Smooth muscle cell (in vitro differentiated cells): ENCODE measurements at regions not wholly inside any gene's neighbourhood (a gene's known extent, or its start where the extent isn't known, plus 50 kb on each side); places are given as distances from the start of the nearest gene placed in this dataset.
"Not testable (repeated sequence)": the region's sequence is repeated elsewhere in the genome, so short reads cannot be mapped to it uniquely, and the experiment has no call there.

ENCODE experiments used
- DNase-seq: peaks from one replicate; lab custom pipeline; 2025; ENCODE audit not compliant: unreplicated experiment; lab: John Stamatoyannopoulos, UW
- H2AFZ ChIP-seq: fragments of 200-600 bp; sonication (generic); 2 replicates; pipeline ENCODE4 v1.6.0; 2016; ENCODE audit warnings: antibody characterized with exemption, low read depth, mild to moderate bottlenecking
- H3F3A ChIP-seq: fragments of 200-600 bp; sonication (generic); 2 replicates; pipeline ENCODE4 v1.6.0; 2017; ENCODE audit warnings: antibody characterized with exemption, low read depth
- H3K27ac ChIP-seq: fragments of 200-600 bp; sonication (generic); 2 replicates; pipeline ENCODE4 v1.5.1; 2016; ENCODE audit warnings: low read depth, mild to moderate bottlenecking
- H3K27me3 ChIP-seq: fragments of 200-600 bp; sonication (generic); 2 replicates; pipeline ENCODE4 v1.6.1; 2016; ENCODE audit warnings: low read depth, mild to moderate bottlenecking
- H3K36me3 ChIP-seq: fragments of 200-600 bp; sonication (generic); 2 replicates; pipeline ENCODE4 v1.5.1; 2016; ENCODE audit warnings: low read depth
- H3K4me1 ChIP-seq: fragments of 200-600 bp; sonication (generic); 2 replicates; pipeline ENCODE4 v1.5.1; 2016; ENCODE audit warnings: low read depth
- H3K4me2 ChIP-seq: fragments of 200-600 bp; sonication (generic); 2 replicates; pipeline ENCODE4 v1.6.0; 2016; ENCODE audit warnings: mild to moderate bottlenecking
- H3K4me3 ChIP-seq: fragments of 200-600 bp; sonication (generic); 2 replicates; pipeline ENCODE4 v1.5.1; 2016; ENCODE audit warnings: mild to moderate bottlenecking
- H3K79me2 ChIP-seq: fragments of 200-600 bp; sonication (generic); 2 replicates; pipeline ENCODE4 v1.6.0; 2016; ENCODE audit warnings: low read depth, mild to moderate bottlenecking
- H3K9ac ChIP-seq: fragments of 200-600 bp; sonication (generic); 2 replicates; pipeline ENCODE4 v1.6.0; 2016; ENCODE audit warnings: low read depth
- H3K9me3 ChIP-seq: fragments of 200-600 bp; sonication (generic); replicated peaks from 2 replicates; pipeline ENCODE4 v1.5.1; 2016; ENCODE audit warnings: low read depth
- H4K20me1 ChIP-seq: fragments of 200-600 bp; sonication (generic); 2 replicates; pipeline ENCODE4 v1.6.0; 2016; ENCODE audit warnings: low read depth
- CTCF ChIP-seq: fragments of 200-600 bp; sonication (generic); IDR thresholded peaks from 2 replicates; pipeline ENCODE4 v1.5.1; 2017; ENCODE audit warnings: borderline replicate concordance, mild to moderate bottlenecking, antibody characterized with exemption; ENCODE audit not compliant: insufficient read depth, poor library complexity, severe bottlenecking
- WGBS: methylation state at CpG from one replicate; pipeline ENCODE4 v1.1.7; 2016; ENCODE audit warnings: low lambda C conversion rate; 5-methylcytosine and 5-hydroxymethylcytosine counted together

DNA sequence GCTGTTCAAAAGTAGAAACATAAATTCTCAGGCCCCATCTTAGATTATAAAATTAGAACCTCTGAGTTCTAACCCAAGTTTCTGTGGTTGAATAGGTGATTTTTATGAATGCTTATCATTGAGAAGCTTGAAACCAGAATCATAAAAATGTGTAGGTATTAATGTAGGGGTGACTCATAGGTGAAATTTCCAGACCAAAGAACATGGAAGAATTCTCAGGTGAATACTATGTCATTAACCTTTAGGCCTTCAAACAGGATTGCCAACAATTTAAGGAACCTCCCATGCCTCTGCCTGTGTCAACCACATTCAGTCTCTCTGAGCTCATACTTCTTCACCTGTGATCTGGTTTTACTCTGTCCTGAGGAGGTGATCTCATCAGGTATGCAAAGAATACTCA lies 177.8 kb downstream of the NPFFR2 start:
- Histone ChIP-seq H3K9ac (peak overlapping the region; percentile 59), H3K27me3 (no peaks in the 10 kb centered on the region), H3K4me1 (no peaks in the 10 kb centered on the region), H3K9me3 (no peaks in the 10 kb centered on the region), H2AFZ (no peak overlapping the region), H3K4me2 (peak overlapping the region; percentile 28), H3F3A (no peaks in the 10 kb centered on the region), H4K20me1 (no peaks in the 10 kb centered on the region), H3K36me3 (no peaks in the 10 kb centered on the region), H3K4me3 (no peak overlapping the region), H3K27ac (peak overlapping the region; percentile 87), H3K79me2 (no peaks in the 10 kb centered on the region)
- DNase-seq, result no peak
- TF ChIP-seq CTCF, result no peak

DNA sequence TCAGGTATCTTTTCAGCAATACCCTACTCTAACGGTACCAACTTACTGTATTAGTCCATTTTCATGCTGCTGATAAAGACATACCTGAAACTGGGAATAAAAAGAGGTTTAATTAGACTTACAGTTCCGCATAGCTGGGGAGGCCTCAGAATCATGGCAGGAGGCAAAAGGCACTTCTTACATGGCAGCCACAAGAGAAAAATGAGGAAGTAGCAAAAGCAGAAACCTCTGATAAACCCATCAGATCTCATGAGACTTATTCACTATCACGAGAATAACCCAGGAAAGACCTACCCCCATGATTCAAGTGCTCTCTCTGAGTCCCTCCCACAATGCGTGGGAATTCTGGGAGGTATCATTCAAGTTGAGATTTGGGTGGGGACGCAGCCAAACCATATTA lies 182.0 kb downstream of the NPFFR2 start:
- WGBS, result 94% methylated on average over 5 of the region's 5 CpGs
- H3K27me3 ChIP-seq, H4K20me1 ChIP-seq, H3F3A ChIP-seq, DNase-seq, H3K79me2 ChIP-seq, H3K9me3 ChIP-seq, H3K36me3 ChIP-seq, H3K27ac ChIP-seq, H3K4me2 ChIP-seq, H3K4me1 ChIP-seq, H3K9ac ChIP-seq, H2AFZ ChIP-seq, H3K4me3 ChIP-seq: not testable (repeated sequence)

DNA sequence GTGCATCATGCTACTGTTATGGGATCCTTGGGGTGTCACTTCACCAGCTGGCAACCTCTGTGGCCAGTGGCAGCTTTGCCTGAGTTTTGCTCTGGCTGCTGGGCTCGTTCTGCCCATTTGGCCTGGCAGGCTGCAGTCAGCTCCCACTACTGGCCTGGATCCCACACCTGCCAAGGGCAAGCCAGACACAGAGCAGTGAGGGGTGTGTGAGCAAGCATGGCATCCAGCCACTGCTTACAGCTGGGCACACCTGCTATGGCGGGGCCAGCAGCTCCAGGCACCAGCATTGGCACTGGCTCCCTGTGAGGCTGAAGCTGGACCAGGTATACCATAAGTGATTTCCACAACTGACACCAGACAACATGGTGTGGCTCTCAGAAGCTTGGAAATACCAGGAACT lies 183.4 kb downstream of the NPFFR2 start:
- 93% methylated on average over 2 of the region's 2 CpGs for WGBS
- TF ChIP-seq CTCF, result no peak
- H3K27me3 ChIP-seq, result no peaks in the 10 kb centered on the region

GRCh38 chr4:72216539-72217277 lies 184.9 kb downstream of the NPFFR2 start:
- TF ChIP-seq CTCF, result no peak
- Histone ChIP-seq H2AFZ (no peak overlapping the region), H3K27ac (no peak overlapping the region), H3K9ac (no peak overlapping the region), H3K4me3 (no peak overlapping the region), H4K20me1 (no peaks in the 10 kb centered on the region), H3F3A (no peaks in the 10 kb centered on the region), H3K27me3 (no peaks in the 10 kb centered on the region), H3K9me3 (no peaks in the 10 kb centered on the region), H3K4me2 (no peak overlapping the region), H3K79me2 (no peaks in the 10 kb centered on the region), H3K36me3 (no peaks in the 10 kb centered on the region), H3K4me1 (no peaks in the 10 kb centered on the region)
- DNase-seq, result no peak
- WGBS, result 94% methylated on average over 6 of the region's 7 CpGs

More for the DNA sequence above, 183.4 kb downstream of the NPFFR2 start:
- H3K79me2 ChIP-seq, result no peaks in the 10 kb centered on the region
- no peaks in the 10 kb centered on the region for H4K20me1 ChIP-seq
- H2AFZ ChIP-seq, result no peak overlapping the region
- H3F3A ChIP-seq, result no peaks in the 10 kb centered on the region
- no peak overlapping the region for H3K4me3 ChIP-seq
- H3K9ac ChIP-seq, result no peak overlapping the region
- no peaks in the 10 kb centered on the region for H3K4me1 ChIP-seq
- H3K9me3 ChIP-seq, result no peaks in the 10 kb centered on the region
- no peak overlapping the region for H3K27ac ChIP-seq
- H3K36me3 ChIP-seq, result no peaks in the 10 kb centered on the region
- H3K4me2 ChIP-seq, result no peak overlapping the region
- DNase-seq, result no peak
